A549 (cell line): ENCODE measurements at regions not wholly inside any gene's neighbourhood (a gene's known extent, or its start where the extent isn't known, plus 50 kb on each side); places are given as distances from the start of the nearest gene placed in this dataset.

Experiments
- CEBPB ChIP-seq, 2 experiments: fragments of >200 bp in 1 of 2; sonication (Bioruptor Twin) in 1 of 2; formaldehyde crosslinking in 1 of 2; IDR thresholded peaks; 2 replicates each; pipeline ENCODE4 v1.6.1; 2012 to 2016
- EP300 ChIP-seq, 2 experiments: fragments of >200 bp; sonication (Bioruptor Twin); formaldehyde crosslinking; IDR thresholded peaks; 2 replicates in 1 of 2; 3 replicates in 1 of 2; pipeline ENCODE4 v1.6.1; 2016 to 2017
- MYC ChIP-seq: IDR thresholded peaks from 2 replicates; pipeline ENCODE4 v1.6.1; 2012; ENCODE audit warnings: mild to moderate bottlenecking, inconsistent platforms, low read length, improper control_type of control experiment, borderline replicate concordance
- POLR2A ChIP-seq: IDR thresholded peaks from 2 replicates; pipeline ENCODE4 v1.6.1; 2012; ENCODE audit warnings: mild to moderate bottlenecking, low read length
- RARB ChIP-seq: fragments of 250-450 bp; sonication (Bioruptor Pico); IDR thresholded peaks from 2 replicates; pipeline ENCODE4 v1.8.0; 2021; ENCODE audit warnings: mild to moderate bottlenecking, moderate library complexity
- RCOR1 ChIP-seq: fragments of 150-350 bp; IDR thresholded peaks from 2 replicates; pipeline ENCODE4 v1.6.1; 2014; ENCODE audit warnings: antibody characterized with exemption, low read length, low read depth
- RFX5 ChIP-seq: fragments of 450-650 bp; IDR thresholded peaks from 2 replicates; pipeline ENCODE4 v1.7.1; 2014; ENCODE audit warnings: antibody characterized with exemption, mild to moderate bottlenecking, moderate library complexity
- TF ChIP-seq, protein P1 (sequence below): fragments of >200 bp; sonication (Bioruptor Twin); formaldehyde crosslinking; IDR thresholded peaks from 3 replicates; pipeline ENCODE4 v1.5.1; 2016

DNA sequence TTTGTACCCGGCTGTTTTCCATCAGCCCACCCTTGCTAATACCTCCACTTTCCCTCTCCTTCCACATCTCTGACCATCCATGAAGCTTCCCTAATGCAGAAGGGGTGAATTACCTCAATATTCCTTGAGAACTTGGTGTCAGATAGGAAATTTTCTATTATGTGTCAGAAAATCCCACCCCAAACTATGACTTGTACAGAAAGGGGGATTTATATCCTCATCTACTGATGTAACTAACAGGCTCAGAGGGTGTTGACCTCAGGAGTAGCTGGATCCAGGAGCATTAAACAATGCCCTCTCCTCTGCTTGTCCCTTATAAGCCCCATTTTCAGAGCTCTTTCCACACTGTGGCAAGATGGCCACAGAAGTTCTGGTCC, 242.8 kb upstream of the TLE3 start:
- TF ChIP-seq EP300 (IDR thresholded peaks at IDR 0.05) (no peak), RFX5 (no peak), RCOR1 (no peak), MYC (no peak), POLR2A (no peak), CEBPB (IDR thresholded peaks at IDR 0.05) (no peak), RARB (no peak)
- TF ChIP-seq, protein P1, sequence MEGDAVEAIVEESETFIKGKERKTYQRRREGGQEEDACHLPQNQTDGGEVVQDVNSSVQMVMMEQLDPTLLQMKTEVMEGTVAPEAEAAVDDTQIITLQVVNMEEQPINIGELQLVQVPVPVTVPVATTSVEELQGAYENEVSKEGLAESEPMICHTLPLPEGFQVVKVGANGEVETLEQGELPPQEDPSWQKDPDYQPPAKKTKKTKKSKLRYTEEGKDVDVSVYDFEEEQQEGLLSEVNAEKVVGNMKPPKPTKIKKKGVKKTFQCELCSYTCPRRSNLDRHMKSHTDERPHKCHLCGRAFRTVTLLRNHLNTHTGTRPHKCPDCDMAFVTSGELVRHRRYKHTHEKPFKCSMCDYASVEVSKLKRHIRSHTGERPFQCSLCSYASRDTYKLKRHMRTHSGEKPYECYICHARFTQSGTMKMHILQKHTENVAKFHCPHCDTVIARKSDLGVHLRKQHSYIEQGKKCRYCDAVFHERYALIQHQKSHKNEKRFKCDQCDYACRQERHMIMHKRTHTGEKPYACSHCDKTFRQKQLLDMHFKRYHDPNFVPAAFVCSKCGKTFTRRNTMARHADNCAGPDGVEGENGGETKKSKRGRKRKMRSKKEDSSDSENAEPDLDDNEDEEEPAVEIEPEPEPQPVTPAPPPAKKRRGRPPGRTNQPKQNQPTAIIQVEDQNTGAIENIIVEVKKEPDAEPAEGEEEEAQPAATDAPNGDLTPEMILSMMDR: no peak
